ENCODE measurements at regions not wholly inside any gene's neighbourhood (a gene's known extent, or its start where the extent isn't known, plus 50 kb on each side); places are given as distances from the start of the nearest gene placed in this dataset.
A peak's percentile ranks its signal among the peaks of the same experiment; 100 is the strongest.

- DNase-seq (no peak), ATAC-seq (no peak)
- no peaks in the 10 kb centered on the region for H3K9me3 ChIP-seq
- intact Hi-C loops (cut with DNase I, micrococcal nuclease): no loop called here
- no peak overlapping the region for H3K4me3 ChIP-seq
- H3K4me1 ChIP-seq (ENCODE audit: low read depth): no peaks in the 10 kb centered on the region
- TF ChIP-seq, protein P1, sequence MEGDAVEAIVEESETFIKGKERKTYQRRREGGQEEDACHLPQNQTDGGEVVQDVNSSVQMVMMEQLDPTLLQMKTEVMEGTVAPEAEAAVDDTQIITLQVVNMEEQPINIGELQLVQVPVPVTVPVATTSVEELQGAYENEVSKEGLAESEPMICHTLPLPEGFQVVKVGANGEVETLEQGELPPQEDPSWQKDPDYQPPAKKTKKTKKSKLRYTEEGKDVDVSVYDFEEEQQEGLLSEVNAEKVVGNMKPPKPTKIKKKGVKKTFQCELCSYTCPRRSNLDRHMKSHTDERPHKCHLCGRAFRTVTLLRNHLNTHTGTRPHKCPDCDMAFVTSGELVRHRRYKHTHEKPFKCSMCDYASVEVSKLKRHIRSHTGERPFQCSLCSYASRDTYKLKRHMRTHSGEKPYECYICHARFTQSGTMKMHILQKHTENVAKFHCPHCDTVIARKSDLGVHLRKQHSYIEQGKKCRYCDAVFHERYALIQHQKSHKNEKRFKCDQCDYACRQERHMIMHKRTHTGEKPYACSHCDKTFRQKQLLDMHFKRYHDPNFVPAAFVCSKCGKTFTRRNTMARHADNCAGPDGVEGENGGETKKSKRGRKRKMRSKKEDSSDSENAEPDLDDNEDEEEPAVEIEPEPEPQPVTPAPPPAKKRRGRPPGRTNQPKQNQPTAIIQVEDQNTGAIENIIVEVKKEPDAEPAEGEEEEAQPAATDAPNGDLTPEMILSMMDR (IDR thresholded peaks at IDR 0.05): no peak
- no peaks in the 10 kb centered on the region for H3K36me3 ChIP-seq (ENCODE audit: low read depth)
Observed at GRCh38 chr5:36765876-36766275, 110.7 kb upstream of the NIPBL start.

DNA sequence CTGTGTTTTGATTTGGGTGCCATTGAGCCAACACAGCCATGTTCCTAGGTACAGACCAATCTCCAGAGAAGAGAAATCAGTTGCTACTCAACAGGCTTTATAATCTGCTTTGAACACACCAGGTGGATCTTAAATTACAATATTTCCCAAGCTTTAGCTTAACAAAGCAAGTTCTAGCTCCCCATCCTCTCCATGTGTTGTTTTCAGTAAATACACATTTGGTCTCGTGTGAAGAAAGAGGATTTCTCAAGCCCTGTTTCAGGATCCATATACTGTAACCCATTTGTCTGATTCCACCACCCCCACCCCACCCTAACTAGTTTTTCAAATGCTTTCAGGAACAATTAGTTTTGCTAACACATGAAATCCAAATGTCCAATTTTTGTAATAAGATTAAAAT lies 109.6 kb upstream of the NIPBL start:
- H3K4me3 ChIP-seq: no peak overlapping the region

GRCh38 chr5:36768450-36768849 lies 108.1 kb upstream of the NIPBL start:
- H3K4me3 ChIP-seq: no peak overlapping the region
- no peak for DNase-seq
- no peaks in the 10 kb centered on the region for H3K36me3 ChIP-seq (ENCODE audit: low read depth)
- H3K9me3 ChIP-seq: no peaks in the 10 kb centered on the region
- no peak for ATAC-seq
- intact Hi-C loops (cut with DNase I, micrococcal nuclease): no loop called here
- no peaks in the 10 kb centered on the region for H3K4me1 ChIP-seq (ENCODE audit: low read depth)
- TF ChIP-seq, protein P1 (IDR thresholded peaks at IDR 0.05): no peak

More for the DNA sequence above, 109.6 kb upstream of the NIPBL start:
- Histone ChIP-seq H3K4me1 (ENCODE audit: low read depth) (no peaks in the 10 kb centered on the region), H3K9me3 (no peaks in the 10 kb centered on the region), H3K36me3 (ENCODE audit: low read depth) (no peaks in the 10 kb centered on the region)
- DNase-seq (no peak), ATAC-seq (no peak)
- TF ChIP-seq, protein P1 (IDR thresholded peaks at IDR 0.05): no peak
- intact Hi-C loops (cut with DNase I, micrococcal nuclease): no loop called here

- H3K4me1 ChIP-seq (ENCODE audit: low read depth): no peaks in the 10 kb centered on the region
- H3K36me3 ChIP-seq (ENCODE audit: low read depth): no peaks in the 10 kb centered on the region
- H3K9me3 ChIP-seq: no peaks in the 10 kb centered on the region
- DNase-seq: no peak
- TF ChIP-seq, protein P1 (IDR thresholded peaks at IDR 0.05): no peak
- intact Hi-C loops (cut with DNase I, micrococcal nuclease): no loop called here
- ATAC-seq: no peak
- no peak overlapping the region for H3K4me3 ChIP-seq
Observed at GRCh38 chr5:36769129-36769770, 107.3 kb upstream of the NIPBL start.

GRCh38 chr5:36770125-36770524 lies 106.4 kb upstream of the NIPBL start:
- H3K4me1 ChIP-seq (ENCODE audit: low read depth): no peaks in the 10 kb centered on the region
- DNase-seq: no peak
- intact Hi-C loops (cut with DNase I, micrococcal nuclease): no loop called here
- TF ChIP-seq, protein P1 (IDR thresholded peaks at IDR 0.05): no peak
- H3K4me3 ChIP-seq: no peak overlapping the region
- ATAC-seq: peak; percentile 84
- H3K36me3 ChIP-seq (ENCODE audit: low read depth): no peaks in the 10 kb centered on the region
- H3K9me3 ChIP-seq: no peaks in the 10 kb centered on the region

Data from mucosa of descending colon (tissue), 3 donors.